HEK293T (cell line): ENCODE measurements at regions not wholly inside any gene's neighbourhood (a gene's known extent, or its start where the extent isn't known, plus 50 kb on each side); places are given as distances from the start of the nearest gene placed in this dataset.
"Not testable (repeated sequence)": the region's sequence is repeated elsewhere in the genome, so short reads cannot be mapped to it uniquely, and the experiment has no call there.

Source experiments
- ELF4 ChIP-seq: fragments of 450-650 bp; IDR thresholded peaks from 2 replicates; pipeline ENCODE4 v1.6.1; 2017; ENCODE audit warnings: antibody characterized with exemption
- L3MBTL2 ChIP-seq: fragments of 450-650 bp; conservative IDR thresholded peaks from 2 replicates; pipeline ENCODE4 v1.6.1; 2016; ENCODE audit warnings: mild to moderate bottlenecking
- NFRKB ChIP-seq: fragments of 450-650 bp; IDR thresholded peaks from 2 replicates; pipeline ENCODE4 v1.6.1; 2016; ENCODE audit warnings: mild to moderate bottlenecking, moderate library complexity
- PKNOX1 ChIP-seq: fragments of 450-650 bp; IDR thresholded peaks from 2 replicates; pipeline ENCODE4 v1.6.1; 2016
- SP1 ChIP-seq: fragments of 450-650 bp; IDR thresholded peaks from 2 replicates; pipeline ENCODE4 v1.6.1; 2017

- not testable (repeated sequence) for TF ChIP-seq NFRKB, SP1, PKNOX1, L3MBTL2, ELF4
Measured at GRCh38 chr1:149423122-149423521, 51.7 kb upstream of the NBPF19 start.
